ENCODE measurements at regions not wholly inside any gene's neighbourhood (a gene's known extent, or its start where the extent isn't known, plus 50 kb on each side); places are given as distances from the start of the nearest gene placed in this dataset.
A peak's percentile ranks its signal among the peaks of the same experiment; 100 is the strongest.

GRCh38 chr1:173122958-173123852, 72.5 kb upstream of the TNFSF18 start:
- intact Hi-C loops (cut with DNase I), result no loop called here
- H3K4me3 ChIP-seq (ENCODE audit: low read length in 3 of 3), result peak overlapping the region; percentile 12 to 48 (median 16)
- H3K27me3 ChIP-seq (ENCODE audit: control insufficient read depth, insufficient read depth, low read length), result no peaks in the 10 kb centered on the region
- no peaks in the 10 kb centered on the region for H3K9me3 ChIP-seq (ENCODE audit: control insufficient read depth in 2 of 3, insufficient read depth in 1 of 3, low read length in 3 of 3)
- peak overlapping the region in 1 of 3 donors; percentile 29 for H3K9ac ChIP-seq (ENCODE audit: low read length in 3 of 3)
- FAIRE-seq (no peak), DNase-seq (peak in 4 of 5 donors; percentile 45 to 91 (median 78))
- peak overlapping the region; percentile 71 to 87 for H3K27ac ChIP-seq (ENCODE audit: low read depth in 2 of 2, low read length in 2 of 2)
- H3K4me1 ChIP-seq (ENCODE audit: control insufficient read depth in 2 of 3, insufficient read depth in 2 of 3, low read depth in 1 of 3, low read length in 3 of 3), result peaks cover 2 to 16% (median 9%) of the 10 kb centered on the region in 3 donors
- H3K36me3 ChIP-seq (ENCODE audit: control insufficient read depth in 2 of 3, insufficient read depth in 3 of 3, low read length in 3 of 3), result no peaks in the 10 kb centered on the region
- no peak for TF ChIP-seq CTCF (IDR thresholded peaks at IDR 0.05; ENCODE audit: borderline replicate concordance, extremely low read depth, insufficient read depth)

GRCh38 chr1:173122344-173122935, 71.7 kb upstream of the TNFSF18 start:
- FAIRE-seq (no peak), DNase-seq (peak in 1 of 5 donors; percentile 18)
- Histone ChIP-seq H3K4me3 (ENCODE audit: low read length in 3 of 3) (peak overlapping the region; percentile 12 to 48 (median 16)), H3K27ac (ENCODE audit: low read depth in 2 of 2, low read length in 2 of 2) (peak overlapping the region; percentile 71 to 87), H3K9me3 (ENCODE audit: control insufficient read depth in 2 of 3, insufficient read depth in 1 of 3, low read length in 3 of 3) (no peaks in the 10 kb centered on the region), H3K4me1 (ENCODE audit: control insufficient read depth in 2 of 3, insufficient read depth in 2 of 3, low read depth in 1 of 3, low read length in 3 of 3) (peaks cover 2 to 15% (median 9%) of the 10 kb centered on the region in 3 donors), H3K27me3 (ENCODE audit: control insufficient read depth, insufficient read depth, low read length) (no peaks in the 10 kb centered on the region), H3K9ac (ENCODE audit: low read length in 3 of 3) (peak overlapping the region in 1 of 3 donors; percentile 29), H3K36me3 (ENCODE audit: control insufficient read depth in 2 of 3, insufficient read depth in 3 of 3, low read length in 3 of 3) (no peaks in the 10 kb centered on the region)
- intact Hi-C loops (cut with DNase I), result no loop called here
- TF ChIP-seq CTCF (IDR thresholded peaks at IDR 0.05; ENCODE audit: borderline replicate concordance, extremely low read depth, insufficient read depth), result no peak

GRCh38 chr1:173118404-173118803, 67.7 kb upstream of the TNFSF18 start:
- no peak for FAIRE-seq
- H3K27me3 ChIP-seq (ENCODE audit: control insufficient read depth, insufficient read depth, low read length), result no peaks in the 10 kb centered on the region
- no peaks in the 10 kb centered on the region for H3K36me3 ChIP-seq (ENCODE audit: control insufficient read depth in 2 of 3, insufficient read depth in 3 of 3, low read length in 3 of 3)
- no peak overlapping the region for H3K4me3 ChIP-seq (ENCODE audit: low read length in 3 of 3)
- TF ChIP-seq CTCF (IDR thresholded peaks at IDR 0.05; ENCODE audit: borderline replicate concordance, extremely low read depth, insufficient read depth), result no peak
- no peak overlapping the region for H3K27ac ChIP-seq (ENCODE audit: low read depth in 2 of 2, low read length in 2 of 2)
- H3K9me3 ChIP-seq (ENCODE audit: control insufficient read depth in 2 of 3, insufficient read depth in 1 of 3, low read length in 3 of 3), result no peaks in the 10 kb centered on the region
- peaks cover 2 to 10% (median 7%) of the 10 kb centered on the region in 3 donors for H3K4me1 ChIP-seq (ENCODE audit: control insufficient read depth in 2 of 3, insufficient read depth in 2 of 3, low read depth in 1 of 3, low read length in 3 of 3)
- intact Hi-C loops (cut with DNase I), result no loop called here
- DNase-seq, result no peak
- no peak overlapping the region for H3K9ac ChIP-seq (ENCODE audit: low read length in 3 of 3)
